Stimulated activated CD4-positive, alpha-beta T cell treated with anti-CD3 and anti-CD28 coated beads, Interleukin-15, amount 100 ng/mL, for 1 hour (primary cell): ENCODE measurements at regions not wholly inside any gene's neighbourhood (a gene's known extent, or its start where the extent isn't known, plus 50 kb on each side); places are given as distances from the start of the nearest gene placed in this dataset.
"Not testable (repeated sequence)": the region's sequence is repeated elsewhere in the genome, so short reads cannot be mapped to it uniquely, and the experiment has no call there.

Experiments
- DNase-seq, 2 donors: peaks; one replicate each; pipeline ENCODE4 v3.0.0-alpha.2; 2020; ENCODE audit warnings: low read depth in 1 of 2, low spot score in 1 of 2

GRCh38 chr10:78427497-78428031 lies 393.9 kb downstream of the RPS24 start:
- DNase-seq = no peak

GRCh38 chr10:78428579-78428978 lies 394.9 kb downstream of the RPS24 start:
- DNase-seq = no peak

- DNase-seq = no peak
Measured at GRCh38 chr10:78429984-78430383, 396.3 kb downstream of the RPS24 start.

- DNase-seq = no peak
Measured at GRCh38 chr10:78432583-78432982, 398.9 kb downstream of the RPS24 start.

GRCh38 chr10:78433076-78433595 lies 399.5 kb downstream of the RPS24 start:
- no peak for DNase-seq

- no peak for DNase-seq
Measured at GRCh38 chr10:78433766-78434535, 400.3 kb downstream of the RPS24 start.

- DNase-seq = no peak
Measured at GRCh38 chr10:78434886-78435285, 401.2 kb downstream of the RPS24 start.

GRCh38 chr10:78435484-78436221 lies 402.0 kb downstream of the RPS24 start:
- no peak for DNase-seq

GRCh38 chr10:78436222-78436573 lies 402.5 kb downstream of the RPS24 start:
- DNase-seq = no peak

GRCh38 chr10:78436706-78437406 lies 403.2 kb downstream of the RPS24 start:
- no peak for DNase-seq

GRCh38 chr10:78437407-78437768 lies 403.7 kb downstream of the RPS24 start:
- DNase-seq = no peak

- no peak for DNase-seq
Measured at GRCh38 chr10:78437998-78438906, 404.6 kb downstream of the RPS24 start.

GRCh38 chr10:78438907-78439809 lies 405.5 kb downstream of the RPS24 start:
- DNase-seq = no peak

- DNase-seq = no peak
Measured at GRCh38 chr10:78441010-78441409, 407.3 kb downstream of the RPS24 start.

- DNase-seq = no peak
Measured at GRCh38 chr10:78441694-78442093, 408.0 kb downstream of the RPS24 start.

GRCh38 chr10:78442836-78443550 lies 409.3 kb downstream of the RPS24 start:
- DNase-seq = no peak

- no peak for DNase-seq
Measured at GRCh38 chr10:78443900-78444571, 410.4 kb downstream of the RPS24 start.

- not testable (repeated sequence) for DNase-seq
Measured at GRCh38 chr10:78444741-78445140, 411.1 kb downstream of the RPS24 start.
